DMS 273 treated with DMSO at 0.1 percent for 48 hours (cell line): ENCODE measurements at regions not wholly inside any gene's neighbourhood (a gene's known extent, or its start where the extent isn't known, plus 50 kb on each side); places are given as distances from the start of the nearest gene placed in this dataset.

Experiments used
- DNase-seq: peaks from one replicate; lab custom pipeline; 2025; lab: John Stamatoyannopoulos, UW

DNA sequence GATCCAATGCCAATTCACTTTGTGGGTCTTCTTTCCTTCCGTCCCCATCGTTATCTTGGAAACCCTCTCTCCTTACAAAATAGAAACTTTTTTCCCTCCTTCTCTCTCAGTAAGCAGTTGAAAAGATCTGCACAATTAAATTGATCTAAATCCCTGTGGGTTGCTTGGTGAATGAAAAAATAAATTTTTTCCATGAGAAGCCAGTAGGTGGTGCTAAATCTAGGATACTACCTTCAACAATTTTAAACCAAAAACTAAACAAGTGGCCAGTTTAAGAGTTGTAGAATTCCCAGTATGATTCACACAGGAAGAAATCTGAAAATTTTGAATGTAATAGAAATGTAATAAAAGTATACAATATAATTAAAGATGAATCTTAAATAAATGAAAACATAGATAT, 990.3 kb upstream of the ZNF722 start:
- DNase-seq, result no peak

DNA sequence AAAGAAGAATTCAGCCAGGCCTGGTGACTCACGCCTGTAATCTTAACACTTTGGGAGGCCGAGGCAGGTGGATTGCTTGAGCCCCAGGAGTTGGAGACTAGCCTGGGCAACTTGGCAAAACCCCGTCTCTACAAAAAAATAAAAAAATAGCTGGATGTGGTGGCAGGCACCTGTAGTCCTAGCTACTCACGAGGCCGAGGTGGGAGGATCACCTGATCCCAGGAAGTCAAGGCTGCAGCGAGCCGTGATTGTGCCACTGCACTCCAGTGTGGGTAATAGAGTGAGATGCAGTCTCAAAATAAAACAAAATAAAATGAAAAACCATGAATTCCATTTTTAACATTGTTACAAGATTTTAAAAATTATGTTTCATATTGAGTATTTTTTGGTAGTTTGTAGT, 988.9 kb upstream of the ZNF722 start:
- no peak for DNase-seq

DNA sequence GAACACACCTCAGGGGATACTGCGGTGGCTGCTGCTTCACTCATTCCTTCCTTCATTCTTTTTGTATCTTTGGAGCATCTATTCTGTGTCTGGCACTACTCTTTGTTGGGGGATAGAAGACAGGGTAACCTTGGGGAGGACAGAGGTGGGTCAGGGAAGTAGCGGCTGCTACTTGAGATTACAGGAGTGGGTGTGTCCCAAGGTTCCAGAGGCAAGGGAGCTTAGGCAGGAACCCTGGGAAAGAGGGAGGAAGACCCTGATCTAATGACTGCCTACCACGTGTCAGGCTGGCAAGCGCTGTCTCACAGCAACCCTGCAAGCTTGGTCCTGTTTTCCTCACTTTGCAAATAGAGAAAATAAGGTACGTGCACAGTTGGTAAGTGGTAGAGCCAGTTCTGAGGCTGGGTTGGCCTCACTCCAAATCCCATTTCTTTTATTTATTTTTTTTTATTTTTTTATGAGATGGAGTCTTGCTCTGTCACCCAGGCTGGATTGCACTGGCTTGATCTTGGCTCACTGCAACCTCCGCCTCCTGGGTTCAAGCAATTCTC, 985.9 kb upstream of the ZNF722 start:
- no peak for DNase-seq

DNA sequence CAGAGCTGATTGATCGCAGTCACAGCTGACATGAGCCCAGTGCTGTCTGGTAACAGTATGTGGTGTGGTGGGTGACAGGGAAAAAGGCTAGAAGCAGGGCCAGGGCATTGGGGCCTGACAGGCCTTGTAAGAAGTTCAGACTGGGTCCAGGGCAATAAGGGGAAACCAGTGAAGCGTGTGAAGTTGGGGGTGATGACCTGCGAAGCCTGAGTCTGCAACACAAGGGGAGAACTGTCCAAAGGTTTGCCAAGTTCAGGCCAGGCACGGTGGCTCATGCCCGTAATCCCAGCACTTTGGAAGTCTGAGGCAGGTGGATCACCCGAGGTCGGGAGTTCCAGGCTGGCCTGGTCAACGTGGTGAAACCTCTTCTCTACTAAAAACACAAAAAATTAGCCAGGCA, 983.9 kb upstream of the ZNF722 start:
- no peak for DNase-seq

DNA sequence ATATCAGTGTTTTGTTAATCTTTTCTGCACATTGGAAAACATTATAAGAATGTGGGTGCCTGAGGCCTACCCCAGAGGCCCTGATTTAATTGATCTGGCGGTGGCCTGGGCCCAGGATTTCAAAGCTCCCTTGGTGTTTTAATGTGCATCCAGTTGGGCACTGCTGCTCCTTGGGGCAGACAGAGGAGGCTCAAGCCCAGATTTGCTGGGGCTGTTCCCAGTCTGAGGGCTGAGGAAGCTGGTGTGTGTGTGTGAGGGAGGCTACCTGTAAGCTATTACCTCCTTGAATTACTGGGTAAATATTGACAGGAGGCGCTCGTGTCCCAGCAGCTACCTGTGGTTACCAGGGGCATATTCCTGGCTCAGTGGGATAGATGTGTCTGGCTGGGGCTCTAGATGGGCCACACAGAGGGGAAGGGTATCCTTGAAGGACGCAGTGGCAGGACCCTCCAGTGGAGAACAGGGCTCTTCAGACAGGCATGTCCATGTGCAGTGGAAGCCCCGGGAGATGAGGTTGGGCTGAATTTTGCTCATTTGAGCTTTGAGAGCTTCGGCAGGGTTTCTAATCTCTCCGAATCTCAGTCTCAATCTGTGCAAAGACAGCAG, 975.4 kb upstream of the ZNF722 start:
- DNase-seq, result no peak

DNA sequence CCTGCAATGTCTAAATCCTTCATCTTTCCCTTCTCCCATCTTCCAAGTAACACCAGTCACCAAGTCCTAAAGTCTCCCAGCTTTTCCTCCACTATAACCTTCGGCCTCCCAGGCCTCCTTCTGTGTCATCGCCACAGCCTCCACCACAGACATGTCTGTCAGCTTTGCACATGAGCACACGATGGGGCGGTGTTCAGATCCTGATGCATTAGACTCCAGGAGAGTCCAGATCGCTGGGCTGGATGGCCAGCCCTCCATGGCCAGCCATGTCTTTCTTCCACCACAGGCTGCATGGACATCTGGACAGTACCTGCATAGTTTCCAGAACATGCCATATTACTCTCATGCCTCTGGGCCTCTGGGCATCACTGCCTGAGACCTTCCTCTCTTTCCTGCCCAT, 974.2 kb upstream of the ZNF722 start:
- DNase-seq, result no peak

DNA sequence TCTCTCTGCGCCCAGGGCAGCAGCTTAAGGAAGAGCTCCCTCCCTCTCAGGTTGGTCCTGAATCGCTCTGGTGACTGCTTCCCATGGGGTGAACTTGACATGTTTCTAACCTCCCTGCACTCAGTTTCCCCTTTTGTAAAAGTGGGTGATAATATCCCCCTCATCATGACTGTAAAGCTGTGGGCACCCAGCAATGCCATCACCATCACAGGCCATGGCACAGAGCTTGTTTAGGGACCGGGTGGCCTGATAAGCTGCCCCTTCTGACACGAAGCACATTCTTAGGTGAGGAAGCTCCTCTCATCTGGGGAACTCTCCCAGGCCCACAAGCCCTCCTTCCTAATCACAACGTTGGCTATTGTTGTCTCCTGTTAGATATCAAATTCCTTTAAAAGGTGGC, 972.8 kb upstream of the ZNF722 start:
- DNase-seq, result no peak

DNA sequence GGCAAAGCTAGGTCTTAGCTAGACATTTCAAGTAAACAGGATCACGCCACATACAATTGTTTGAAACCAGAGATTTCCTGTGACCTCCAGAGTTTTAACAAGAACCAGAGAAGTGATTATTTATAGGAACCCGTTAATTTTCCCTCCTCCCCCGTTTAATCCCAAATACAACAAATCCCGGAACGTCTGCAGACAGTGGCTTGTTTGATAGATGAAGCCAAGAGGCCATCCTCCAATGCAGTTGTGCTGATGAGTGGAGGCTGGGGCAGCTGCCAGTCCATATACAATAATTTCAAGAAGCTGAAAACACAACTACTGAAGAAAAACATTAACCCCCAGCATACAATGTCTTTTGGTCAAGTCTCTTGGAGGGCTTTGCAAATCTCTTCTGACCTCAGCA, 971.6 kb upstream of the ZNF722 start:
- no peak for DNase-seq

DNA sequence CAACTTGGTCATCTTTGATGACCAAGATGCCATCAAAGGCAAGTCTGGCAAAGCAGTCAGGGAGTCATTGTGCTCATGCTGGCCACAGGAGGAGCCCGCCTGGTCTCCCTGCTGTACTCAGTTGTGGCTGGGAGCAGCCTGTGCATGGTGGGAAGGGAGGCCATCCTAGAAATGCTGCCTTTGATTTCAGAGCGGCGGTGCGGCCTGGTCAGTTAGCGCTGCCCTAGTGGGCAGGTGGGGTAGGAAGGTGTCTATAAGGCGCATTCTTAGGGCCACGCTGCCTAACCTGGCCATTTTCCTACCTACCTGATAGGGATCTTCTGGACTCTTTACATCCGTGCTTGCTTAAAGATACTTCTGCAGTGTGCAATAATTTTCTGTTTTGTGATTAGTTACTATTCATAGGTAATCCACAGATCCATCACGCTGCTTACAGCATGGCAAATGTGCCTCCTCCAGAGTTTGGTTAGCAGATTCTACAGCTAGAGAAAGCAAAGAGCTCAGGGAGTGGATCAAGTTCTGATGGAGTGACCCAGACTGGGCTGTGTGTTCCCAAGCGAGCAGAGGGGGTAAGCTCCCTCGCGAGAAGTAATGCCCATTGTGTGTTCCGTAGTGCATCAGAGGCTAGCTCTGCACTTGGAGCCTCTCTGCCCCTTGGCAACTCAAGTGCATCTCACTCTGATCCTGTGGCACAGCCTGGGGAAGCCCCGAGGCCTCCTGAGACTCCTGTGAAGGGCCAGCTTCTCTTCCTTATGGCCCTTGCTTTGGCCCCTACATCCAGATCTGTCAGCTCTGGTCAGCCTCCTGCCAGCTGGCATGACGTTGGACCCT, 970.1 kb upstream of the ZNF722 start:
- no peak for DNase-seq

DNA sequence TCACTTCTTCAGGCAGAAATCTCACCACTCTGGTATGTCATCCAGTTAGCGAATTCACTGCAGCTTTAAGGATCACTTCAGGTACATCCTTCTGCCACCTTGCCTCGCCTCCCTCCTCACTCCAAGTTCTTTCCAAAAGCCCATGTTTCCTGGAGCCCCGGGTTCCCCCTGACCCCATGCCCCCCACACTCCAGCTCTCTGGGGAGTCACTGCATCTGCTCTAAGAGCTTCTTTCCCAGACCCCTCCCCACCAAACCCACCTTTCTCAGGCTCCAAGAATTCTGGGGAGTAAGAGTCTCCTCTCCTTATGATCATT, 969.5 kb upstream of the ZNF722 start:
- DNase-seq, result no peak

DNA sequence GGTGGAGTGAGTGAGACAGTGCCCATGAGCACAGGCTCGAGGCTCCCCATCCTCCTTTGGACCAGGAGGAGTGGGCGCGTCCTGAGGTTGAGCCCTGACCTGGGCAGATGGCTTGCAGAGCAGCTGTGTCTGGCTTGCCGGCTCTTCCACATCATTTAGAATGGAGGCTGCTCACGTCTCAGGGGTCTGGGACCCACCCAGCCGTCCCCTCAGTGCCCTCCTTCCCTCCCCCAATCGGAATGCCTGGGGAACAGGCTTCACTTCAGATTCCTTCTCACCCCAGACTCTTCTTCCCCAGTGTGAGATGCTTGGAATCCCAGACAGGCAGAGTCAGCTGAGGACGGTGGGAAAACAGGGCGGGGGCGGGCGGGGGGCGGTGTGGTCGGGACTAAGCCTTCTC, 968.6 kb upstream of the ZNF722 start:
- no peak for DNase-seq

DNA sequence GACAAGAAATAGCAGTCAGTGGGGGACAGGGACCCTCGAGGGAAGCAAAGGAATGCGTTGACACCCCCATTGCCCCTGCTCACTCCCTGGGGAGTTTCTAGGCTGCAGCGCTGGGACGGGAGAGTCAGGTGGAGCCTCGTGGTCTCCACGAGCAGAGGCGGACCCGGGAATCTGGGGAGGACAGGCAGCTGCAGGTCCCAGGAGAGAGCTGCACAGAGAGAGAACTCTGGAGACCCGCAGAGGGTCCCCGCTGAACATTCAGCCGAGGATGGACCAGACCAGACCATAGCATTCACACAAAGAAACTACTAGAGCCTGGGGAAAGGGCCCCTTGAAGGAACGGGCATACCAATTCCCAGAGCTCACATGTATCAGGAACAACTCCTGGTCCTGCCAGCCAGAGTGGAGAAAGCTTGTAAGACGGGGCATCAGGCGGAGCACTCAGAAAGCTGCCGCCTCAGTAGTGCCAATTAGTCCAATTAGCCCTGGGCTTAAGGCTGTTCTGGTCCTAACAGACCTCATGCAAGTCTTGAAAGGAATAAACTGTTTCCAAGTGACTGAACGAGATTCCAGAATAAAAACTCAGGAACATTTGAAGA, 966.7 kb upstream of the ZNF722 start:
- DNase-seq, result no peak

DNA sequence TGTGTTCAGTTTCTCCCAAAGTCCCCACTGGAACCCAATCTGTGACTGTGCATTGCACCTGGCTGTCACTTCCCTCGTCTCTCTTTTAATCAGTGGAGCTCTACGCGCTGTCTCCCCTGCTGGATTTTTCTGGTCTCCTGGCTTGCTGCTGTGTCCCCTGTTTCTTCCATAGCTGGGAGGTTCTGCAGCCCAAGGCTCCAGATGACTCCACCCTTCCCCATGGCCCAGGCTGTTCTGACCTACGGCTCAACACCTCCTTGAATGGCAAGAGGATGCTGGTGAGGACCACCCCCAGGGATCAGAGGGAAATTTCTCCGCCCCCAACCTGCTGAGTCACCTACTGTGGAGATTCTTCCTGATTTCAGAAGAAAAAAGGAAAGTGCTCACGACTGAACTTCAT, 961.4 kb upstream of the ZNF722 start:
- no peak for DNase-seq

DNA sequence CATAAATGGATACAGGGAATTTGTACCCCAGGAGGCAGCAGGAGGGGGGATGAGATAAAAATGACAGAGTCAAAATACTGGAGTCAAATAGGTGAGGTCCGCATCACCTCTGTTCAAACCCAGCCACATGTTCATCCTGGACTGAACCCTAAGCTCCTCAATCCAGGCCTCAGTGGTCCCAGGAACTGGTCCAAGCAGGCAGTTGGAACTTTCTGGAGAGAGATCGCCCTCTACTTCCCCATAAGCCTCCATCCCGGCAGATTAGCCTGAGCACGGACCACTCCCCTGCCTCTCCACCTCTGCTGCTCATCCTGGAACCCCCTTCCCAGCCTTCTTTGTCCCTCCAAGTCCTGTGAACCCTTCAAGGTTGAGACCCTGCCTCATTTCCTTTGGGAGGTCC, 959.7 kb upstream of the ZNF722 start:
- no peak for DNase-seq

DNA sequence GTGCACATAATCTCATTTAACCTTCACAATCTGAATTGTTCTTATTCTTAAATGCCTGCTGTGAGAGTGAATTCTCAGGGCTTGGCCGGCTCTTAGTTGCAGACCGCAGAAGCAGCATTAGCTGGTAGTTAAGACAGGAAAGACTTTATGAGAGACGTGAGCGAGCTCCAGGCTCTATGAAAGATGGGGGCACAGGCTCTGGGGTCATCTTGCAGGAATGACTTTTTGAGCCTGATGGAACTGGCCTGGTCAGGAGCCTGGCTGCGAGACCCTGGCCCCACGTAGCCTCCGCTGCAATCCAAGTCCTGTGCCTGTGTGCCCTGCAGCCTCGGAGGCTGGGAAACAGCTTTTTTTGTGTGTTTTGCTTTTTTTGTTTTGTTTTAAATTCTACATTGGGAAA, 958.8 kb upstream of the ZNF722 start:
- no peak for DNase-seq

DNA sequence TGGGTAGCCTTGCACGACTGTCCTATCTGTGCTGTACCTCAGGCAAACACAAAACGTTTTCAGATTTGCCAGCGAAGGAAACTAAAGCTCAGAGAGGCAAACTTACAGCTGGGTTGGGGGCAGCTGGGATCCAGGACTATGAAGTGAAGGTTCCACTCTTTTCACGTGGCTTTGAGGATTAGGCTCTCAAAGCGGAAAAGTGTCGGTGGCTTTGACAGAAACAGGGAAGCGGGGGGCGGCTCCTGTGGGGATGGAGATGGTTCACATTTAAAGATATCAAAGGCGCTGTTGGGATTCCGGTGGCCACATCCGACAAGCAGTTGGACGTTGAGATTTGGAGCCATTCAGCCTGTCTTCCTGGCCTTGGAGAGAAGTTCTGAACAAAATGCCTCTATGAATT, 958.3 kb upstream of the ZNF722 start:
- no peak for DNase-seq

DNA sequence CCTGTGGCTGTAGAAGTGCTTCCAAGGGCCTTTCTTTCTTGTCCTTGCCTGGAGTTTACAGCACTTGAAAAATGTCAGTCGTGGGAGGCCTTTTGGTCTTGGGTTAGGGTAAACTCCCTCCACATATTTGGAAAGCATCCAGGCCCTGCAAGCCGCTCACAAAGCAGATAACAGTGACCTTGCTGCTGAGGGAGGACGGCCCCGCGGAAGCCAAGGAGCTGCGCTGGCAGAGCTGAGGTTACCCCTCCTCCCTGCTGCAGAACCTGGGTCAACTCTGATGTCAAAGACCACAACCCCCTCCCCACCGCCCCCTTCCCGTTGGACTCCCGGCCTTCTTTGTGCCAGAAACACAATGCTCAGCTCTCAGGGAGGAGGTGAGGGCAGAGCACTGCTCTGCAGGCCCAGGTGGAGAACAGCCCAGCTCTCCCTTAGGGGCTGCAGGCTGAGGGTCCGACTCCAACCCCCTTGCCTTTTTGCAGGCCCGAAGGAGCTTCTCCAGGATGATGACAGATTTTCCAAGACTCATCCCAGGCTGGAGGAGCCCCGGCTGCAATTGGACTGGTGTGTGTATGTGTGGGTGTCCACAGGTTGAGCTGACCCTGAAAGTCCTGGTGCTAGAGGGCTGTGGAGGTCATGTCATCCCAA, 957.6 kb upstream of the ZNF722 start:
- no peak for DNase-seq

DNA sequence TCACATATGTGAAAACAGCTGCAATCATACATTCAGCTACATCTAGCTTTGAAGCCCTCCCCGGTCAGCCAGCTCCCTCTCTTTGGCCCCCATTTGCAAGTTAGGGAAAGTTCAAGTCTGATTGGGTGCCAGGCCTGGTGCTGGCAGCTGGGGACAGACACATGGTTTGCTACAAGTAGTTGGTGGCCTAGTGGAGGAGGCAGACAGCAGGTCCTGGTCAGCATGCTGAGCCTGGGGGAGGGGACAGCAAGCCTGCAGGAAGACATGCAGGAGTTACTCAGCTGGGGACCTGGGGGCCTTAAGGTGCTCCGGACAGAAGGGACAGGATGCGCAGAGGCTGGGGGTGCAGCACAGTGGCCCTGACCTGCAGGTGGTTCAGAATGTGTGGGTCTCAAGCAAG, 956.9 kb upstream of the ZNF722 start:
- DNase-seq, result no peak

DNA sequence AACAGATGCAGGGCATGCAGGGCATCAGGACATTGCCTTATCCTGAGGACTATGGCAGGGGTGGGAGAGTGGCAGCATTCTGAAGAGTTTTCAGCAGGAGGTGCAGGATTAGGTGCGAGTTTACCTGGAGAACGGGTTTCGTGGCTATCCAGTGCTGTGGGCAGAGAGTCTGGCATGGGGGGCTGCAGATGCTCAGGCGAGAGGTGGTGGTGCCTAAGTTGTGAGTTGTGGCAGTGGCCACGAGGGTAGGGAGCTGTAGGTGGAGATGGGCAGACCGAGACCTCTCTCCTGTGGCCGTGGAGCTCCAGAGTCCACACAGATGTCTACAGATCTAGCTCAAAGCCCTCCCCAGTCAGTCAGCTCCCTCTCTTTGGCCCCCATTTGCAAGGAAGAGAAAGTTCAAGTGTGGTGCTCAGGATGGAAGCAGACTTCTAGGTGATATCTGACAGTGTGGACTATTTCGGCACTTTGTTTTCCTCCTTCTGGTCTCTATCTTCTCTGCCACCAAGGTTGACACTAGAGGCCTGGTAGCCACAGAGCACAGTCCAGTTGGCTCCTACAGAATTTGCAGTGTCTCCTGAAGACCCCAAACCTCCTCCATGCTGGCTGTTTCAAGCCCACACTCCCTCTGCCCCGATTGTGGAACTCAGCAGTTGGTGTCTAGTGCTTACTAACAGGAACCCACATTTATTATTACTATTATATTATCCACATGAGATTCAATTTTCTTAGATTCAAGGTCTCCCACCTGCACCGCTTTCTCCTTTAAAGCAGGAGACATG, 955.7 kb upstream of the ZNF722 start:
- no peak for DNase-seq

DNA sequence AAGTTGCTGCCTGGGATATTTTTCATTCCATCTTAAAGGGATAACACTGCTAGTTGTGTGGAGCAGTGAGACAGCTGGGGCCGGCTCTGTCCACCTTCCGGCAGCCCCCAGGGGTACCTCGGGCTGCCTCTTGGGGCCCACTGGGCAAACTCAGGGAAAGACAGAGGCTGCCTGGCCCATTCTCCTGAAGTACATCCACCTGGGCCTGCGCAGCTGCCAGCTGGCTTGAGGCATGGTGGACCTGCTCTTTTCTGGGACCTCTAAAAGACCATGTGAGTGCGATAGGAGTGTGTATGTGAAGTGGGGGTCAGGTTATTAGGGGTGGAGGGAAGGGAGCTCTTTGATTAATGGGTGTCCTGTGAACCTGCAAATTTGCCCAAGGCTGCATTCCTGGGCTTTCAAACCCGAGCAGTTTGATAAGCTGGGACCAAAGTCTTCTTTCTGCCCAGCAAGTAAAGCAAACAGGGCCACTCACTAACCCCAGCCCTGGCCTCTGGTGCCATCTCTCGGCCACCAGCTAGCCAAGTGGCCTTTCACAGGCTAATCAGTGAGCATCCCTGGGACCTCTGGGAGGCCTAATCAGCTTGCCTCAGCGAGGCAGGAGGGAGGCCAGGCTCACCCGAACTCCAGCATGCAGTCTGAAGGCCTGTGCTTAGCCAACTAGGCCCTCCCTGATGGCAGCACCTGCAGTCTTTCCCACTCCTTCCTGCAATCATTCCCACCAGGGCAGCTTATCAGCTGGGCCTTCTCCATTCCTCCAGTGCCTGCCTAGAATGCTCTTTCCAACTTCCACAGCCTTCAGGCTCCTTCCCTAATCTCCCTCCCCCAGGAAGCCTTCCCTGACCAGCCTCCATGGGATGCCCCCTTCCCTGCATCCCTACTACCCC, 954.7 kb upstream of the ZNF722 start:
- DNase-seq, result no peak

DNA sequence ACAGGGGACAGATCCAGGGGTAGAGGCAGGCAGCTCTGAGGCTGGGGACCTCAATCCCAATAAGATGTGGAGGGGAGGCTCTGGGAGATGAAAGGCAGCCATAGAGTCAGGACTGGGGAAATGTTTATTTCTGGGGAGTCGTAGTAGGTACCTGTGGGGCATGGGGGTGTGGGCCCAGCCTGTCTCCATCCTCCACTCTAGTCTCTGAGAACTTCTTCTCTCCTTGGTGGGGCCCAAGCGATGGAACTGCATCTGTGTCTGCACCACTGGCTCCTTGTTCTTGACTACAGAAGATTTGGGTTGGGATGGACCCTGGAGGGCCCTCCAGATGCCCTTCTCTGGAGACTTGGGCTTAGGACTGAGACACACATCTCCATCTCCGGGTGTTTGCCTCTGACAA, 953.9 kb upstream of the ZNF722 start:
- DNase-seq, result no peak
